D721Med (cell line): ENCODE measurements at regions not wholly inside any gene's neighbourhood (a gene's known extent, or its start where the extent isn't known, plus 50 kb on each side); places are given as distances from the start of the nearest gene placed in this dataset.
"Not testable (repeated sequence)": the region's sequence is repeated elsewhere in the genome, so short reads cannot be mapped to it uniquely, and the experiment has no call there.

Source experiments
- DNase-seq: peaks from one replicate; pipeline ENCODE4 v3.0.0; 2011; ENCODE audit warnings: low spot score; ENCODE audit not compliant: insufficient read length
- FAIRE-seq: peaks from 2 replicates; lab custom pipeline; 2011; peaks lifted over from hg19 to GRCh38; lab: Jason Lieb, UNC
- CTCF ChIP-seq: IDR thresholded peaks from 2 replicates; pipeline ENCODE4 v1.5.1; 2012; ENCODE audit warnings: mild to moderate bottlenecking, control low read depth; ENCODE audit not compliant: insufficient read depth; ENCODE audit errors: missing control alignments

- FAIRE-seq (no peak), DNase-seq (no peak)
- no peak for TF ChIP-seq CTCF
These were observed 154.5 kb downstream of the LAT start for GRCh38 chr16:29139261-29139802.

GRCh38 chr16:29138698-29139097 is 153.8 kb downstream of the LAT start:
- FAIRE-seq, DNase-seq: not testable (repeated sequence)

DNA sequence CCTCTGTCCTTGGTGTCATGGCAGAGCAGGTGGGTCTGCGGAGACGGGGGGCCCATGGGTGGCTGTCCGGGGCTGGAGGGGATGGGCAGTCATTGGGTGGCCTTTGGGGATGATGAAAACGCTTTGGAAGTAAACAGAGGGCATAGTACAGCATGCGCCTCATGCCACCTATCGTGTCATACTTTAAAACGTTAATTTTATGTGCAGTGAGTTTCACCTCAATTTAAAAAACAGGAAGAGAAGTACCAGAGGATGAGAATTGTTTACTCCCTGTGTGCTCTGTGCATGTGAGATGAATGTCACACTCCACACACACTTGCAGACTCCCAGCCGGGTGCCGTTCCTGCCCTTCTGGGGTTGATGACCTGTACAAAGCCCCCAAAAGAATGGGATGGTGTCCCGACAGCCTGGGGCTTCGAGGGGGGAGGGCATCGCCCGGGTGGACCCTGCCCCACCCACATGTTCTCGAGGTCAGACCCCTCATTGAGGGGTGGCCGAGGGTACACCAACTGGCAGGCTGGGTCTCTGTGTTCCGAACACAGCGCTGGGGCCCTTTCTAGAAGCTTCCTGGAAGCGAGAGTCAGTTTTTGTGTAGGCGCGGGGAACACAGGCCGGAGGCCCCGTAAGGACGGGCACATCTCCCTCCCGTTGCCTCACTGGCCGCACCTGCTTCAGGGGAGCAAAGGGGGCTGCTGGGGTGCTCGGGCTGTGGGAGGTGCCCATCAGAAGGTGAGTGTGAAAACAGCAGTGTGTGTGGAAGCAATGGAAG is 153.2 kb downstream of the LAT start:
- not testable (repeated sequence) for FAIRE-seq, DNase-seq

DNA sequence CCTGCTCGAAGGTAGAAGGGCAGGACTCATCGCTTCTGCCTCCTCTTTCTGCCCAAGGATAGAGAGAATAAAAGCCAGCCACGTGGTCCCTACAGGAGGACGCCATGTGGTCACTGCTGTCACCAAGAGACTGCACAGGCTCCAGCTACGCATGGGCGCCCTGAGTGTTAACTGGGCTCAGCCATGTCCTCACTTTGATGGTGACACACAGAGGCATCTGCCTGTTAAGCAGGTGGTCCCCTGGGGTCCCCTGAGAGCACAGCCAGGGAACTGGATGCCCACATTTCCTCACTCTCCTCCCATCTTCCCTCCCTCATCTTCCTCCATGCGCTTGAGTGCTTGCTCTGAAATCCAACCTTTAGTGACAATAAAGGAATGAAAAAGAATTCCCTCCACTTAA is 152.6 kb downstream of the LAT start:
- DNase-seq, FAIRE-seq: not testable (repeated sequence)

GRCh38 chr16:29136916-29137315 is 152.1 kb downstream of the LAT start:
- not testable (repeated sequence) for DNase-seq, FAIRE-seq

DNA sequence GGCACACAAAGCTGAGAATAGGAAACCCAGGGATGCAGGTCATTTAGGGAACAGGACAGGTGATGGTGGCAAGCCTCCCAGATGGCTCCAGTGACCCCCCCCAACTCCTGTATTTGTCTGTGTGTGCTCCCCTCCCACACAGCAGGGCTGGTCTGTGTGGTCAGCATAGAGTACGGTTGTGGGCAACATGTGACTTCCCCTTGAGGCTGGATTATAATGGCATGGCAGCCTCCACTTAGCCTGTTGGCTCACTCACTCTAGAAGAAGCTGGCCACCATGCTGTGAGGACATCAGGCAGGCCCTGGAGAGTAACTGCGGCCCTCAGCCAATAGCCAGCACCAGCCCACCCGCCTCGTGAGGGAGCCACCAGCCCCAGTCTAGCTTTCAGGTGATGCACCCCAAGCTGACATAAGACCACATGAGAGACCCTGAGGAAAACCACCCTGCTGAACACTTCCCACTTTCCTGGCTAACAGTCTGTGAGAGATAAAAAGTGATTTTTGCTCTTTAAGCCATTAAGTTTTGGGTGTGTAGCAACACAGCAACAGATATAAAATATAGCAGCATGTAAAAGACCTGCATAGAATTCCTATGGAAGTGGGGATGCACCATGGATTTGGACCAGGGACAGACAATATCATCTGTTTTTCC is 151.3 kb downstream of the LAT start:
- not testable (repeated sequence) for FAIRE-seq

GRCh38 chr16:29135098-29135497 is 150.2 kb downstream of the LAT start:
- not testable (repeated sequence) for DNase-seq, FAIRE-seq

More for the DNA sequence above, 151.3 kb downstream of the LAT start:
- not testable (repeated sequence) for DNase-seq

DNA sequence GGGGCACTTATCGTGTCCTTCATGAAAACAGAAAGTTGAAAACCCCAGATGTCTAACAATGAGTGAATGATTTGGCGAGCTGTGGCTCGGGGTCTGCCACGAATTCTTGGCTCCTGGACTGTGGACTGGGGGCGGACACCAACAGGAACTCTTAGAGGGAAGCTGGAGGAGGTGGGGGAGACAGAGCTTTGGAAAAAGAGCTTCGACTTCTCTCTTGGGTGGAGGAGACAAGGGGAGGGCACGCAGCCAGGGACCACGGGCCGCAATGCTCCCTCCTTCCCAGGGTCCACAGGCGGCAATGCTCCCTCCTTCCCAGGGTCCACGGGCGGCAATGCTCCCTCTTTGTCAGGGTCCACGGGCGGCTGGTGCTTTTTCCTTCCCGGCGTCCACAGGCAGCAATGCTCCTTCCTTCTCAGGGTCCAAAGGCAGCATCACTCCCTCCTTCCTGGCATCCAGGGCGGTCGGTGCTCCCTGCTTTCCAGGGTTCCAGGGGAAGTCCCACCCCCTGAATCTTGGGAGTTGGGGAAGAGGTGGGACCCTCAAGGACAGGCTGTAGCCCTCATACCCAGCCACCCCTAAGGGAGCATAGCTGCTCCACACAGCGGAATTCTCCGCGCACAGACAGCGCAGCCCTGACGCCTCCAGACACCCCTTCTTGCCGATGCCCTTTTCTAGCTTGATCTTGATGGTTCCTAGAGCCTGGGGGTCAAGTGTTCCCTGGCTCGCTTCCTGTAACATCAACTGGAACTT is 149.0 kb downstream of the LAT start:
- not testable (repeated sequence) for FAIRE-seq, DNase-seq

- not testable (repeated sequence) for DNase-seq, FAIRE-seq
These were observed 148.0 kb downstream of the LAT start for GRCh38 chr16:29132869-29133268.

DNA sequence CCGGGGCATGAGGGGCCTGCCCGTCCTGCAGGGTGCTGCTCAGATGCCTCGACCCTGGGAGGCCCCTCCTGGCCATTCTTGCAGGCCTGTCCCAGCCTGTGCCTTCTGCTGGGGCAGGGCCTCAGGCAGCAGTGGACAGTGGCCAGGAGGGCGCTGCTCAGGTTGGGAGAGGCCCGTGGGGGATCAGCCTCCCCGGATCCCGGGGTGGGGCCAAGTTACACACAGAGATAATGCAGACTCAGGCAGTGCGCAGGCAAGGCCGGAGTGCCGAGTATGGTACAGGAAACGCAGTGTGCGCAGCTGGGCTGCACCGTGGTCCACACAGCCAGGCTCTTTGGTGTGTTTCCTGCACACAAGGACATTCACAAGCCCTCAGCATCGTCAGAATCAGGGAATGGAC is 147.6 kb downstream of the LAT start:
- FAIRE-seq, DNase-seq: not testable (repeated sequence)

- not testable (repeated sequence) for DNase-seq, FAIRE-seq
These were observed 146.3 kb downstream of the LAT start for GRCh38 chr16:29130901-29131851.

DNA sequence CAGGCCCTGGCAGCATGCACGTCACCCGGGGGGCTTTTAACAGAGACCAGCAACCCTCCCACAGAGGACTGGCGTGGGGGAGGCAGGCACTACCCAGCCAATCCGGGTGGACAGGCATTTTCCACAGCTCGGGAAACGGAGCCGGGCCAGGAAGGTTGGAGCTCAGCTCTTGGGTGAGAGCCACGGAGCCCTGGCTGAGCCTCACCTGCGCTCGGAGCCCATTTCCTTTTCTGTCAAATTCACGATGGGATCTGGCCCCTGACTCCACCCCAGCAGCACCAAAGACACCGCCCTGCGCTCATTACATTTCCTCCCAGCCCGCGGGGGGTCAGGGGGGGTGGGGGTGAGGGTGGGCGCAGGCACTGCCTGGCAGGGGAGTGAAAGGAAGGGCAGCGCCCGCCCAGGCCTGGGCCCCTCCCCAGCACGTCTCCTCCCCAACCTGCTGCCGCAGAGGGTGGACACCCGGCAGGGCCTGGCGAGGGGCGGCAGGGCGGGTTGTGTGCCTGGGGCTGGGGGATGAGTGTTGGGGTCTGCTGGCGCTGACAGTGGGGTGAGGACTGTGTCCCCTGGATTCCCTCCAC is 145.4 kb downstream of the LAT start:
- not testable (repeated sequence) for FAIRE-seq, DNase-seq

GRCh38 chr16:29129458-29130038 is 144.7 kb downstream of the LAT start:
- not testable (repeated sequence) for DNase-seq, FAIRE-seq

GRCh38 chr16:29128732-29129457 is 144.0 kb downstream of the LAT start:
- not testable (repeated sequence) for FAIRE-seq, DNase-seq

DNA sequence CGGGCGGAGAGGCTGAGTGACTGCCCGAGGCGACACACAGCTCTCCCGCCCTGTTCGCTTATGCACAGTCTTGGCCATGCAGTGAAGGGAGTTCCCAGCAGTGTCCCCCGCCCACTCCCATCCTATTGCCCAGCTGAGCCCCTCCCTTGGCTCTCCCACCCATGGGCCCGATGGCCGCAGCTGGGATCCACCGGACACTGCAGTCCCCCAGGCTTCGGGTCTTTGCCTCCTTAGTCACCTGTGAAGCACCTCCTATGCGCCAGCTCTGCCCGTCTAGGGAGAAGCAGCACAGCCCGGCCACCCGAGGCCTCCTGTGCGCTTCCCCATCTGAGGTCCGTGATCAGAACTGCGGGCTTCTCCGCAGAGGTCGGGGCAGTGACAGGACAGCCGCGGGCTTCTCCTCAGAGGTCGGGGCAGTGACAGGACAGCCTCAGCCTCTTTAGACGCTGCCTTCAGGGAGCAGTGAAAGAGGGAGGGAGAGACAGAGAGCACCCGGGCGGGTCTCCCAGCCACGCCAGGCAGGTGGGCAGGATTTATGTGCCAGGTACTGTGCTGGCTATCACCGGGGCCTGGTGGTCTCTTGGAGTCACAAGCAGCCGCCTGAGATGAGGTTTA is 143.1 kb downstream of the LAT start:
- not testable (repeated sequence) for DNase-seq, FAIRE-seq
